HG03175 (cell line): ENCODE measurements at regions not wholly inside any gene's neighbourhood (a gene's known extent, or its start where the extent isn't known, plus 50 kb on each side); places are given as distances from the start of the nearest gene placed in this dataset.

Experiments used
- ATAC-seq: cut with Tn5 transposase; IDR thresholded peaks from one replicate; pipeline ENCODE4 v1.9.1; 2021; ENCODE audit warnings: mild to moderate bottlenecking, moderate library complexity; ENCODE audit not compliant: unreplicated experiment

GRCh38 chr10:111706331-111706730 lies 477.2 kb downstream of the GPAM start:
- ATAC-seq, result no peak

- no peak for ATAC-seq
Measured at GRCh38 chr10:111707076-111707475, 476.5 kb downstream of the GPAM start.

GRCh38 chr10:111709603-111710002 lies 474.0 kb downstream of the GPAM start:
- ATAC-seq, result no peak

- no peak for ATAC-seq
Measured at GRCh38 chr10:111716032-111716431, 467.5 kb downstream of the GPAM start.

- no peak for ATAC-seq
Measured at GRCh38 chr10:111724121-111724520, 459.4 kb downstream of the GPAM start.

- ATAC-seq, result no peak
Measured at GRCh38 chr10:111725050-111725449, 458.5 kb downstream of the GPAM start.

GRCh38 chr10:111732166-111732785 lies 451.3 kb downstream of the GPAM start:
- no peak for ATAC-seq

GRCh38 chr10:111739125-111739873 lies 444.3 kb downstream of the GPAM start:
- ATAC-seq, result no peak

- no peak for ATAC-seq
Measured at GRCh38 chr10:111739874-111740139, 443.8 kb downstream of the GPAM start.

GRCh38 chr10:111745982-111746381 lies 437.6 kb downstream of the GPAM start:
- ATAC-seq, result no peak

- no peak for ATAC-seq
Measured at GRCh38 chr10:111747751-111748150, 435.8 kb downstream of the GPAM start.

GRCh38 chr10:111748184-111748583 lies 435.4 kb downstream of the GPAM start:
- ATAC-seq, result no peak

- no peak for ATAC-seq
Measured at GRCh38 chr10:111750165-111750849, 433.3 kb downstream of the GPAM start.

GRCh38 chr10:111756217-111757061 lies 427.1 kb downstream of the GPAM start:
- no peak for ATAC-seq

GRCh38 chr10:111758593-111758992 lies 425.0 kb downstream of the GPAM start:
- no peak for ATAC-seq

GRCh38 chr10:111762114-111762513 lies 421.5 kb downstream of the GPAM start:
- ATAC-seq, result no peak

- no peak for ATAC-seq
Measured at GRCh38 chr10:111765216-111765615, 418.3 kb downstream of the GPAM start.

GRCh38 chr10:111766464-111766863 lies 417.1 kb downstream of the GPAM start:
- no peak for ATAC-seq

GRCh38 chr10:111767661-111768060 lies 415.9 kb downstream of the GPAM start:
- no peak for ATAC-seq

- ATAC-seq, result no peak
Measured at GRCh38 chr10:111773950-111774349, 409.6 kb downstream of the GPAM start.

GRCh38 chr10:111774486-111774885 lies 409.1 kb downstream of the GPAM start:
- no peak for ATAC-seq
